GM19467 (cell line): ENCODE measurements at regions not wholly inside any gene's neighbourhood (a gene's known extent, or its start where the extent isn't known, plus 50 kb on each side); places are given as distances from the start of the nearest gene placed in this dataset.

Experiments used
- ATAC-seq: cut with Tn5 transposase; IDR thresholded peaks from one replicate; pipeline ENCODE4 v1.9.1; 2021; ENCODE audit warnings: mild to moderate bottlenecking, moderate library complexity; ENCODE audit not compliant: unreplicated experiment

DNA sequence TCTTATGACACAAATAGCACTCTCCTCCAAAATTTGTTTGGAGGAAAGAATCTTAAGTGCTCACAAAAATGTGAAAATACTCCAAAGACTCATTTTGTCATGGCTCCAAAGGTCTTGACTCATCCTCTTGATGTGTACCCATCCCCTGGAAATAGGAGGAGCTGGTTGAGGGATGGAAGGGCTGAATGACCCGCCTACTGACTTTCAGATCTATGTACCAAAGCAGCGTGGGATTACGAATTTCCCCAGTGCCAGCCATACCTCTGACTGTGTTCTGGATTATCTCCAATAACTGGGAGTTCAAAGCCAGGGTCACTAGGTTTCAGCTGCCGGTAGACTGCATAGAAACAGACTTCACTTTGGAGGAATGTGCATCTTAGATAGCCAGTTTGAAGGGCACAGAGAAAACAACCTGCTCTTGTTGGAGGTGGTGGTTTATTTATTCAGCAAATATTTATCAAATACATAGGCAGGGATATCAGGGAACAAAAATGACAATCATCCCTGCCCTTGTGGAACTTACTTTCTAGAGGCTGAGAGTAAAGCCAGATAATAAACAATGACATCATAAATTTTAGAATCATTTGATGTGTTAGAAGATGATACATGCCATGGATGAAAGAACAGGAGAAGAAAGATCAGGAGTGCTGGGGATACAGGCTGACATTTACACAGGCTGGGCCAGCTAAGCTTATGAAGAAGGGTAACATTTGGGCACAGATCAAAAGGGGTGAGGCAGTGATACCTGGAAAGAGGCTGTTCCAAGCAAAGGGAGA lies 246.6 kb downstream of the TBXT start:
- ATAC-seq = no peak

- no peak for ATAC-seq
These were observed 250.1 kb downstream of the TBXT start for GRCh38 chr6:165917576-165917975.

DNA sequence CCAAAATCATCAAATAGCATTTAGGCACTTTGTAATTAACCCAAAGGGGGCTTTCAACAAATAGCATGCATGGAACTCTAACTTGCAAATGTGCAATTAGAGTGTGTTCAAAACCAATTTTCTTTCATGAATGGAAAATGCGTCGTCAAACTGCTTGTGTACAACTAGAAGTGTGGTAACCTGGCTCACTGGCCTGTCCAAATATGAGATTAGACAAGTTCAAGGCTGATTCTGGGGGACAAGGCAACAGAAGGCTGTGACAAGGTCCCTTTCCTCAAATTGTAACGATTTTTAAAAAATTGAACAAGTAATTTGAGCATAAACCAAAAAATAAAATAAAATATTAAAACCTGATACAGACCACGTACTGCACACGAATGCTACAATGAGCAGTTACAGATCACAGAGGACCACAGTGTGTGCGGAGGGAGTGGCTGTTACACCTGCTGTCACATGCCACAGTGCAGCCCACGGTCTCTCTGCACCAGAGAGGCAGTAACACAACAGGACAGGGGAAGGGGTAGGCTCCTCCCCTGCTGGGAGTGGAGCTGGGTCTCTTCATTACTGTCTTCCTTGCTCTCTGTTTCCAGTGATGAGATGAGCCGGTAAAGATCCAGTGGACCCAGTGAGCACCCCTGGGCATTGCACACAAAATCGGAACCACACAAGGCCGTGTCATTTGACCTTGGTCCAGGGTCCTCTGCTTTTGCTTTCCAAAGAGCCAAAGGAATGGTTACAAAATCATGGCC lies 252.2 kb upstream of the PDE10A start:
- no peak for ATAC-seq

- ATAC-seq = no peak
These were observed 250.9 kb upstream of the PDE10A start for GRCh38 chr6:165913676-165914570.

- ATAC-seq = no peak
These were observed 247.3 kb upstream of the PDE10A start for GRCh38 chr6:165910184-165910966.

GRCh38 chr6:165906736-165907135 lies 243.7 kb upstream of the PDE10A start:
- ATAC-seq = no peak

DNA sequence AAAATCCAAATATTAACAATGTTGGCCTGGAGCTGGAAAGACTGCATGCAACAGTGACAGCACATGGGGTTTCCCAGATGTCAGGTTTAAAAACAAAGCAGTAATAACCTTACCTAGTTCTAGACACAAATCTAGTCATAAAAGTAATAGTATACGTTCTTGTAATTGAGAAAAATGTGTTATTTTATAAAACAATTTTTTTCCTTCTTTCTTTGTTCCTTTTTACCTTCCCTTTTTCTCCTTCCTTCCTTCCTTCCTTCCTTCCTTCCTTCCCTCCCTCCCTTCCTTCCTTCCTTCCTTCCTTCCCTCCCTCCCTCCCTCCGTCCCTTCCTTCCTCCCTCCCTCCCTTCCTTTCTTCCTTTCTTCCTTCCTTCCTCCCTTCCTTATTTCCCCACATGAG lies 242.7 kb upstream of the PDE10A start:
- no peak for ATAC-seq

GRCh38 chr6:165900970-165901369 lies 237.9 kb upstream of the PDE10A start:
- no peak for ATAC-seq

DNA sequence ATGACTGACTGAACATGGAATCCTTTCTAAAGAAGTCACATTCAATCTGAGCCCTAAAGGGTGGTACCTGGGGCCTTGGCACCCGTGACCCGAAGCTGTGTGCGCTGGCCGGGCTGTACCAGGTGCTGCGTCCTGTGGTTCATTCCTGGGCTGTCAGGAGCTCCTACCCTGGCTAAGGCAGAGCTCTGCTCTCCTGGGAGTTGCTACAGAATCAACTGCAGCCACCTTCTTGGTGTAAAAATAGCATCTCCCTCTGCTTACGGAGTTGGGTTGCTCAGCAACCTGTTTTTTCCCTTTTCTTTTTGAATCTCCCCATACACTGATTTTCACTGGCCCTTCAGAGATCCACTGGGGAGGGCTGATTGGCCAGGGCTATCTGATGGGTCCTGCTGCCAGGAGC lies 236.6 kb upstream of the PDE10A start:
- ATAC-seq = no peak

DNA sequence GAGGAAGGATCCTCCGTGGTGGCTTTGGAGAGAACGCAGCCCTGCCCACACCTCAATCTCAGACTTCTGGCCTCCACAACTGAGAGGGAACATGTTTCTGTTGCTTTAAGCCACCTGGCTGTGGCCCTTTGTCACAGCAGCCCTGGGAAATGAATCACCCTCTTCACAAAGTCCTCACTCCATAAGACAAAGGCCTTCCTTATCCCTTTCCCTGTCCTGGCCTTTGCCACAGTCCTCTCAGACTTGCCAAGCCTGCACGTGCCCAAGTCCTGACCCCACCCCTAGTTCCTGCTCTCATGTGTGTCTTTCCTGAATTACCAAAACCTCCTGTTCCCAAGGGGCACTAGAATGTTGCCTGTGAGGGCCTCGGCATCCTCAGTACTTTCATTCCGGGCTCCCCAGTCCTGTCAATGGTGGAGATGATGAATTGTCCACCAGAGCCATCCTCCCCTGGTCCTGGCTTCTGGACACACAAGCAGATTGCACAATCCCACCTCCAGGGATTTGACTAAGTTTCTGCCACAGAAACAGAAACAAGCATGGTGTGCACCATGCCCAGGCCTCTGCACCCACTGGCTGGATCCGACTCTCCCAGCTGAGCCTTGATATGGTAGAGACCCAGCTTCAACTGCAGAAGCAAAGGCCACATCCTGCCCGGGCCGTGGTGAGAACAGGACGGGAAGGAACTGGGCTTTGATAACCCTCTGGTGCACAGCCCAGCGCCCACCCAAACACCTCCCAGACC lies 232.6 kb upstream of the PDE10A start:
- no peak for ATAC-seq

DNA sequence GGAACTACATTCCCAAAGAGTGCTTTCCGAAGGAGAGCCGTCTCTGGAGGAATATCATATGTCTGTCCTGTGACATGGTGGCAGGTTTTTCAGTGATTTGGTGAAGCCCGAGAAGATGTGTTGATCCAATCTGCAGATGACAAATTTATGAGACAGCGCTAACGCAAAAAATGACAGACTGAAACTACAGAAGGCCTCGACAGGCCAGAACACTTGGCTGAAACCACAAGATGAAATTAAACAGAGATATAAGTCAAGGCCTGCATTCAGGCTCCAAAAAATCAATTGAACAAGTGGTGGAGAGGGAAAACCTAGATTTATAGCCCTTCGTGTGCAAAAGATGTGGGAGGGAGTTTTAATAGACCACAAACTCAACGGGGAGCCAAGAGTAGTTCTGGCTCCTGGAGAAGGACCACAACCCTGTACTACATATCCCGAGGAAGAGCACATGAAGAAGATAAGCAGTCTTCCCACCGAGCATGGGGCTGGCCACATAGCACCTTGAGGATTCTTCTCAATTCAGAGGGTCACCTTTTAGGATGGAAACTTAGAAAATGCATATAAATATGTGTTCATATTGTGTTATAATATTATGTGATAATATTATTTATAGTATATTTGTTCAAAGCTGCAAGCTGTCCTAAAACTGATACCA lies 231.3 kb upstream of the PDE10A start:
- no peak for ATAC-seq

DNA sequence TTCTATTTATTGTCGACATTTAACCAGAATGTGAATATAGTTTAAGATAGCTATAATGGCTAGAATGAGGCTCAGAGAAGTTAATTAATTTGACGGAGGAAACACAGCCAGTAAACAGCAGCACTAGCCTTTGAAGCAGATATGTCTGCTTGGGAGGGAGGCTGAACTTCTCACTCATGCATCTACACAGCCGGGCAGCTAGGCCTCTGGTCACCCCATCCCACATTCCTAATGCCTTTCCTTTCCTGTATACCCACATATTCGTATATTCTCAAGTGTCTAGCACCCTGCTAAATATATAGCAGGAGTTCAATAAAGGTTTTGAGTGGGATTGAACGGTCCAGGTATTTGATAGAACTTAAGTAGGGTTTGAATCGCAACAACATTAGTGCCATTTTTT lies 230.4 kb upstream of the PDE10A start:
- no peak for ATAC-seq

DNA sequence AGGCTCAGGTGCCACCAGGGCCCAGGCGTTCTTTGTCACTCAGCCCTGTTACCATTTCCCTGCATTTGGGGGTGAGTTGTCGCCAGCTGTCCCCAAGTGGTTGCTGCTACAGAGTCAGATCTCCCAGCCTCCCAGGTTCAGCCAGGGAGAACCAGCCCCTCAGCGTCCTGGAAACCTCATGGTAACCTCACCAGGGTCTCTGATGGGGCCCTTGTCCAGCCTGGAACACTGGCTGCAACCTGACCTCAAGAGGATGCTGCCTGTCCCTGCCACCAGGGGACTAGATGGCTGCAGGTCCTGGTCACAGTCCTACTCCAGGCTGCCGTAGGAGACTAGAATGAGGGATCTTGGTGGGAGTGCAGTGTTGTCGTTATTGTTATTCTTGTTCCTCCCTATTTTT lies 228.3 kb upstream of the PDE10A start:
- no peak for ATAC-seq

DNA sequence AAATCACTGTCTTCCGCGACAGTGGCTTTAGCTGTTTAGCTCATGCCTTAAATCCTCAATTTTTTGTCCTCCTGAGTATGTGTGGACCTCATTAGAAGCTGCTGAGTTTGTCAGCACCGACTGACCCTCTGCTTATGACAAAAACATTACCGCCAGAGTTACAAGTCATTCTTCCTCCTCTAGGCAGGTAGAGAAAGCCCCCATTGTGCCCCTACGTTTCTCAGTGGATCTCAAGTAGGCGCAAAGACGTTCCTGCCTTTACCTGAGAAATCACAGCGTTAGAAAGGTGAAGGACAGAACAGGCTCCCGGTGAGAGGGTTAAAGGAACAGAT lies 227.3 kb upstream of the PDE10A start:
- no peak for ATAC-seq

- ATAC-seq = no peak
These were observed 226.8 kb upstream of the PDE10A start for GRCh38 chr6:165889636-165890403.

GRCh38 chr6:165886169-165886568 lies 223.1 kb upstream of the PDE10A start:
- no peak for ATAC-seq

DNA sequence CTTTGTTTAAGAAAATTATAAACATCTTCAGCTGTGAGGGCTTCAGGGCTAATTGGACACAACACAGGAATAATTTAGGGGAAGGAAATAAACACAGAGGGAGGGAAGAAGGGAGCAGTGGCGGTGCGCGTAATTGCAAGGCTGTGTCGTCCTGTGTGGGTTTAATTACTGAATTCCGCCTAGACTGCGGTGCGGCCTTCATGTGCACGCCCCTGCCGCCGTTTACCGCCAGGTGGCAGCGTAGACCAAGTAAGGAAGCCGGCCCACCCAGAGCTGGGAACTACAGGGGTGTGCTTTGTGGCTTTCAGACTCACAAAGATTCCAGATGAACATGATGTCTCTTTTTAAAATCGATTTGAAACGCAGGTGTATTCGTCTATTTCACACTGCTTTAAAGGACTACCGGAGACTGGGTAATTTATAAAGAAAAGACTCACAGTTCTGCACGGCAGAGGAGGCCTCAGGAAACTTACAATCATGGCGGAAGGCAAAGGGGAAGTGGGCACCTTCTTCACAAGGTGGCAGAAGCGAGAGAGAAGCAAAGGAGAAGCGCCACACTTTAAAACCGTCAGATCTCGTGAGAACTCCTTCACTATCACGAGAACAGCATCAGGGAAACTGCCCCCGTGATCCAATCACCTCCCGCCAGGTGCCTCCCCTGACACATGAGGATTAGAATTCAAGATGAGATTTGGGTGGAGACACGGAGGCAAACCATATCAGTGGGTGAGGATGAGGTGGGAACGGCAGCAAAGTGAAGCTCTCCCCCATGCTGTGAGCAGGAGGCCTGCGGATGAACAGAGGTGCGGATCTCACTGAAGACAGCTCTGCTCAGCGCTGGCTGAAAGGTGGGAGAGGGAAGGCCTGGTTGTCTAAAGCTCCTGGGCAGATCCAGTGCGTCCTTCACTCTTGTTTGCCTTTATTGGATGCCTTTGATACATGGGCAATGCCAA lies 222.0 kb upstream of the PDE10A start:
- peak; percentile 93 for ATAC-seq
